ENCODE measurements at regions not wholly inside any gene's neighbourhood (a gene's known extent, or its start where the extent isn't known, plus 50 kb on each side); places are given as distances from the start of the nearest gene placed in this dataset.

DNA sequence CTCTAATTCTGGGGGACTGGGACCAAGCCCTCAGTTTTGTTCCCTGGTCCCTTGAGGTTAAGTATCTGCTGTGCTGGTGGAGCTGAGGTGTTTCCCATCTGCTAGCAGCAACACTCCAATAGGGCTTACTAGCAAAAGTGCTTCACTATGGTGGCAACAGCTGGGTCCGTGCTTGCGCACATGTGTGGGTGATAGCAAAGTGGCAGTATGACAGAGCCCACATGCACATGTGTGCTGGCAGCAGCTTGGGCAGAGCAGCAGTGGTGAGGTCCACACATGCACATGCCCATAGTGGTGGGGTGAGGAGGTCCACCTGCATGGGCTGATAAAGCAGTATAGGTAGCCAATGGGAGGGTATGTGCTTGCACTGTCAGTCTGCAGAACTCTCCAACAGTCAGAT is 1723.7 kb downstream of the SUCLG1 start:
- Histone ChIP-seq H3K4me3 (no peak overlapping the region), H3K4me1 (ENCODE audit: insufficient read depth) (no peaks in the 10 kb centered on the region), H3K36me3 (no peaks in the 10 kb centered on the region), H3K9me3 (no peaks in the 10 kb centered on the region), H3K27me3 (no peaks in the 10 kb centered on the region), H3K27ac (no peak overlapping the region)
- peak in 1 of 5 donors; percentile 6 for DNase-seq
- 85 to 100% (median 94%) methylated on average over 2 of the region's 2 CpGs for WGBS, 3 donors
- intact Hi-C loops (cut with DNase I): no loop called here
- TF ChIP-seq POLR2A (IDR thresholded peaks at IDR 0.05): no peak
- TF ChIP-seq, protein P1, sequence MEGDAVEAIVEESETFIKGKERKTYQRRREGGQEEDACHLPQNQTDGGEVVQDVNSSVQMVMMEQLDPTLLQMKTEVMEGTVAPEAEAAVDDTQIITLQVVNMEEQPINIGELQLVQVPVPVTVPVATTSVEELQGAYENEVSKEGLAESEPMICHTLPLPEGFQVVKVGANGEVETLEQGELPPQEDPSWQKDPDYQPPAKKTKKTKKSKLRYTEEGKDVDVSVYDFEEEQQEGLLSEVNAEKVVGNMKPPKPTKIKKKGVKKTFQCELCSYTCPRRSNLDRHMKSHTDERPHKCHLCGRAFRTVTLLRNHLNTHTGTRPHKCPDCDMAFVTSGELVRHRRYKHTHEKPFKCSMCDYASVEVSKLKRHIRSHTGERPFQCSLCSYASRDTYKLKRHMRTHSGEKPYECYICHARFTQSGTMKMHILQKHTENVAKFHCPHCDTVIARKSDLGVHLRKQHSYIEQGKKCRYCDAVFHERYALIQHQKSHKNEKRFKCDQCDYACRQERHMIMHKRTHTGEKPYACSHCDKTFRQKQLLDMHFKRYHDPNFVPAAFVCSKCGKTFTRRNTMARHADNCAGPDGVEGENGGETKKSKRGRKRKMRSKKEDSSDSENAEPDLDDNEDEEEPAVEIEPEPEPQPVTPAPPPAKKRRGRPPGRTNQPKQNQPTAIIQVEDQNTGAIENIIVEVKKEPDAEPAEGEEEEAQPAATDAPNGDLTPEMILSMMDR (IDR thresholded peaks at IDR 0.05): no peak
- no peak for TF ChIP-seq EP300 (IDR thresholded peaks at IDR 0.05)

DNA sequence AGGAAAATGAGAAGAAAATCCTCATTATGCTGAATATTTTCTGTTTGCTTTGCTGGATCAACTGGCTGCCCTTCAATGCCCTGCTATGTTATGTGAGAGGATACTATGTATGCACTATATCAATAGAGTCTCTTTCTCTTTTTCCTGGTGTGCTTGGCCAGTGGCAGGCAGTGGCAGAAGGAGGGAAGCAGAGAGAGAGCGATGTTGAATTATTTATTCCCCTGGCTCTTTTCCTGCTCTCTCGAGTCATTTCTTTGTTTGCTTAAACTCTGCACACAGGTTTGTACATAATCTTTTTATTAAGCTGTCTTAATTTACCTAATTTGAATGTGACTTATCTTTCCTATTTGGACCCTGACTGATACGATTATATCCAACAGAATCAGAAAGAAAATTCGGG is 1727.3 kb downstream of the SUCLG1 start:
- intact Hi-C loops (cut with DNase I): no loop called here
- Histone ChIP-seq H3K36me3 (no peaks in the 10 kb centered on the region), H3K9me3 (no peaks in the 10 kb centered on the region), H3K27ac (no peak overlapping the region), H3K4me1 (ENCODE audit: insufficient read depth) (no peaks in the 10 kb centered on the region), H3K27me3 (no peaks in the 10 kb centered on the region), H3K4me3 (no peak overlapping the region)
- no peak for TF ChIP-seq EP300 (IDR thresholded peaks at IDR 0.05)
- TF ChIP-seq POLR2A (IDR thresholded peaks at IDR 0.05): no peak
- TF ChIP-seq, protein P1 (IDR thresholded peaks at IDR 0.05): no peak
- WGBS, 3 donors: 64 to 66% (median 64%) methylated on average over 4 of the region's 4 CpGs
- no peak for DNase-seq

- H3K9me3 ChIP-seq: no peaks in the 10 kb centered on the region
- intact Hi-C loops (cut with DNase I): no loop called here
- TF ChIP-seq EP300 (IDR thresholded peaks at IDR 0.05): no peak
- no peak for TF ChIP-seq POLR2A (IDR thresholded peaks at IDR 0.05)
- TF ChIP-seq, protein P1 (IDR thresholded peaks at IDR 0.05): no peak
- no peak overlapping the region for H3K4me3 ChIP-seq
- H3K4me1 ChIP-seq (ENCODE audit: insufficient read depth): no peaks in the 10 kb centered on the region
- DNase-seq: no peak
- H3K27ac ChIP-seq: no peak overlapping the region
- H3K36me3 ChIP-seq: no peaks in the 10 kb centered on the region
- no peaks in the 10 kb centered on the region for H3K27me3 ChIP-seq
- WGBS, 3 donors: 89 to 92% (median 92%) methylated on average over 1 of the region's 1 CpG
Observed at GRCh38 chr2:82730811-82731210, 1728.3 kb downstream of the SUCLG1 start.

GRCh38 chr2:82728090-82728489 is 1731.0 kb downstream of the SUCLG1 start:
- no peak for DNase-seq
- Histone ChIP-seq H3K27ac (no peak overlapping the region), H3K4me1 (ENCODE audit: insufficient read depth) (no peaks in the 10 kb centered on the region), H3K36me3 (no peaks in the 10 kb centered on the region), H3K4me3 (no peak overlapping the region), H3K9me3 (no peaks in the 10 kb centered on the region), H3K27me3 (no peaks in the 10 kb centered on the region)
- TF ChIP-seq EP300 (IDR thresholded peaks at IDR 0.05) (no peak), POLR2A (IDR thresholded peaks at IDR 0.05) (no peak)
- TF ChIP-seq, protein P1 (IDR thresholded peaks at IDR 0.05): no peak
- WGBS, 3 donors: 86 to 92% (median 87%) methylated on average over 2 of the region's 2 CpGs
- intact Hi-C loops (cut with DNase I): no loop called here

GRCh38 chr2:82708681-82709080 is 1750.4 kb downstream of the SUCLG1 start:
- no peaks in the 10 kb centered on the region for H3K4me1 ChIP-seq (ENCODE audit: insufficient read depth)
- intact Hi-C loops (cut with DNase I): no loop called here
- no peaks in the 10 kb centered on the region for H3K9me3 ChIP-seq
- 49 to 63% (median 53%) methylated on average over 2 of the region's 2 CpGs for WGBS, 3 donors
- no peaks in the 10 kb centered on the region for H3K36me3 ChIP-seq
- no peak for TF ChIP-seq EP300 (IDR thresholded peaks at IDR 0.05)
- no peak for TF ChIP-seq POLR2A (IDR thresholded peaks at IDR 0.05)
- H3K27me3 ChIP-seq: no peaks in the 10 kb centered on the region
- DNase-seq: no peak
- no peak overlapping the region for H3K27ac ChIP-seq
- no peak overlapping the region for H3K4me3 ChIP-seq

All from ovary (tissue), 7 donors.